ENCODE measurements at regions not wholly inside any gene's neighbourhood (a gene's known extent, or its start where the extent isn't known, plus 50 kb on each side); places are given as distances from the start of the nearest gene placed in this dataset.

- no peaks in the 10 kb centered on the region for H3K4me1 Mint-ChIP-seq (ENCODE audit: low read depth)
- no peak for TF ChIP-seq CTCF (IDR thresholded peaks at IDR 0.05; ENCODE audit: unreplicated experiment)
- H3K9me3 Mint-ChIP-seq (ENCODE audit: low read depth) = peaks cover 6% of the 10 kb centered on the region
- no peak overlapping the region for H3K4me3 Mint-ChIP-seq (ENCODE audit: low read depth)
- no peak overlapping the region for H3K27ac Mint-ChIP-seq
- DNase-seq (ENCODE audit: low spot score, unreplicated experiment) = no peak
- H3K36me3 Mint-ChIP-seq (ENCODE audit: insufficient read depth) = no peaks in the 10 kb centered on the region
- H3K27me3 Mint-ChIP-seq = no peaks in the 10 kb centered on the region
These were observed 276.4 kb upstream of the PRMT6 start for GRCh38 chr1:106780066-106780465.

GRCh38 chr1:106780806-106781569 is 275.5 kb upstream of the PRMT6 start:
- no peaks in the 10 kb centered on the region for H3K36me3 Mint-ChIP-seq (ENCODE audit: insufficient read depth)
- H3K4me1 Mint-ChIP-seq (ENCODE audit: low read depth) = no peaks in the 10 kb centered on the region
- H3K27ac Mint-ChIP-seq = no peak overlapping the region
- DNase-seq (ENCODE audit: low spot score, unreplicated experiment) = no peak
- H3K4me3 Mint-ChIP-seq (ENCODE audit: low read depth) = no peak overlapping the region
- H3K9me3 Mint-ChIP-seq (ENCODE audit: low read depth) = peaks cover 4% of the 10 kb centered on the region
- H3K27me3 Mint-ChIP-seq = no peaks in the 10 kb centered on the region
- no peak for TF ChIP-seq CTCF (IDR thresholded peaks at IDR 0.05; ENCODE audit: unreplicated experiment)

- DNase-seq (ENCODE audit: low spot score, unreplicated experiment) = no peak
- H3K4me1 Mint-ChIP-seq (ENCODE audit: low read depth) = no peaks in the 10 kb centered on the region
- TF ChIP-seq CTCF (IDR thresholded peaks at IDR 0.05; ENCODE audit: unreplicated experiment) = no peak
- no peak overlapping the region for H3K4me3 Mint-ChIP-seq (ENCODE audit: low read depth)
- H3K27me3 Mint-ChIP-seq = no peaks in the 10 kb centered on the region
- no peaks in the 10 kb centered on the region for H3K36me3 Mint-ChIP-seq (ENCODE audit: insufficient read depth)
- H3K9me3 Mint-ChIP-seq (ENCODE audit: low read depth) = no peaks in the 10 kb centered on the region
- H3K27ac Mint-ChIP-seq = no peak overlapping the region
These were observed 271.3 kb upstream of the PRMT6 start for GRCh38 chr1:106785176-106785575.

GRCh38 chr1:106787520-106787919 is 269.0 kb upstream of the PRMT6 start:
- Mint-ChIP-seq H3K4me3 (ENCODE audit: low read depth) (no peak overlapping the region), H3K27ac (no peak overlapping the region), H3K27me3 (no peaks in the 10 kb centered on the region), H3K4me1 (ENCODE audit: low read depth) (no peaks in the 10 kb centered on the region), H3K36me3 (ENCODE audit: insufficient read depth) (no peaks in the 10 kb centered on the region), H3K9me3 (ENCODE audit: low read depth) (no peaks in the 10 kb centered on the region)
- TF ChIP-seq CTCF (IDR thresholded peaks at IDR 0.05; ENCODE audit: unreplicated experiment) = no peak
- DNase-seq (ENCODE audit: low spot score, unreplicated experiment) = no peak

GRCh38 chr1:106789686-106790085 is 266.8 kb upstream of the PRMT6 start:
- no peak for DNase-seq (ENCODE audit: low spot score, unreplicated experiment)

More at GRCh38 chr1:106789686-106790085, 266.8 kb upstream of the PRMT6 start:
- no peak overlapping the region for H3K4me3 Mint-ChIP-seq (ENCODE audit: low read depth)
- H3K27ac Mint-ChIP-seq = no peak overlapping the region
- H3K27me3 Mint-ChIP-seq = no peaks in the 10 kb centered on the region
- no peak for TF ChIP-seq CTCF (IDR thresholded peaks at IDR 0.05; ENCODE audit: unreplicated experiment)
- H3K4me1 Mint-ChIP-seq (ENCODE audit: low read depth) = no peaks in the 10 kb centered on the region
- H3K9me3 Mint-ChIP-seq (ENCODE audit: low read depth) = no peaks in the 10 kb centered on the region
- no peaks in the 10 kb centered on the region for H3K36me3 Mint-ChIP-seq (ENCODE audit: insufficient read depth)

Measured in progenitor cell of endocrine pancreas (in vitro differentiated cells).